HCT116 (cell line): ENCODE measurements at regions not wholly inside any gene's neighbourhood (a gene's known extent, or its start where the extent isn't known, plus 50 kb on each side); places are given as distances from the start of the nearest gene placed in this dataset.

Source experiments
- CTCF ChIP-seq, 3 experiments: fragments of 200-600 bp in 1 of 3; sonication (generic) in 1 of 3; IDR thresholded peaks in 2 of 3; conservative IDR thresholded peaks in 1 of 3; 2 replicates each; pipeline ENCODE4 v1.5.1; 2012 to 2017; ENCODE audit warnings: low read depth in 2 of 3, low read length in 2 of 3, antibody characterized with exemption in 1 of 3, borderline replicate concordance in 1 of 3, control low read depth in 1 of 3, mild to moderate bottlenecking in 1 of 3, mixed read lengths in 1 of 3, mixed run types in 1 of 3, moderate library complexity in 1 of 3; ENCODE audit not compliant: insufficient read depth in 1 of 3
- EGR1 ChIP-seq: IDR thresholded peaks from 2 replicates; pipeline ENCODE4 v1.6.1; 2012; ENCODE audit warnings: low read depth
- POLR2AphosphoS5 ChIP-seq: IDR thresholded peaks from 2 replicates; pipeline ENCODE4 v1.6.1; 2011; ENCODE audit warnings: mild to moderate bottlenecking, low read depth, low read length, moderate library complexity
- SRF ChIP-seq: IDR thresholded peaks from 2 replicates; pipeline ENCODE4 v1.6.1; 2012; ENCODE audit warnings: low read depth
- YY1 ChIP-seq: IDR thresholded peaks from 2 replicates; pipeline ENCODE4 v1.6.1; 2011; ENCODE audit warnings: low read length, low read depth, moderate library complexity, mild to moderate bottlenecking; ENCODE audit not compliant: insufficient replicate concordance; ENCODE audit errors: extremely low read depth

GRCh38 chr11:62073061-62073460, 50.8 kb upstream of the INCENP start:
- no peak for TF ChIP-seq POLR2AphosphoS5
- TF ChIP-seq CTCF (IDR thresholded peaks at IDR 0.05 in 2 of 3, conservative IDR thresholded peaks at IDR 0.05 in 1 of 3; ENCODE audit: borderline replicate concordance in 1 of 3, insufficient read depth in 1 of 3, low read depth in 2 of 3, low read length in 2 of 3) = no peak
- TF ChIP-seq YY1 = no peak
- TF ChIP-seq SRF = no peak
- no peak for TF ChIP-seq EGR1
